ENCODE measurements at regions not wholly inside any gene's neighbourhood (a gene's known extent, or its start where the extent isn't known, plus 50 kb on each side); places are given as distances from the start of the nearest gene placed in this dataset.
"Not testable (repeated sequence)": the region's sequence is repeated elsewhere in the genome, so short reads cannot be mapped to it uniquely, and the experiment has no call there.

GRCh38 chr1:117314951-117315350 lies 52.3 kb upstream of the MAN1A2 start:
- H3K27ac ChIP-seq (replicated peaks in 1 of 4); DNase-seq (ENCODE audit: extremely low spot score); H3K9me3 ChIP-seq; intact Hi-C loops (cut with DNase I); H3K36me3 ChIP-seq; H3K4me3 ChIP-seq; H3K4me1 ChIP-seq; H3K27me3 ChIP-seq: not testable (repeated sequence)
- WGBS, result 81% methylated on average over 2 of the region's 2 CpGs

- TF ChIP-seq POLR2AphosphoS5 (IDR thresholded peaks at IDR 0.05), result no peak
- TF ChIP-seq CTCF (IDR thresholded peaks at IDR 0.05), result no peak
- no peak for TF ChIP-seq EP300 (IDR thresholded peaks at IDR 0.05)
- no peak for TF ChIP-seq POLR2A (IDR thresholded peaks at IDR 0.05; ENCODE audit: low read depth)
- Histone ChIP-seq H3K27ac (replicated peaks in 1 of 4) (no peak overlapping the region), H3K9me3 (no peaks in the 10 kb centered on the region), H3K36me3 (no peaks in the 10 kb centered on the region), H3K4me3 (no peak overlapping the region), H3K27me3 (no peaks in the 10 kb centered on the region), H3K4me1 (no peaks in the 10 kb centered on the region)
- WGBS, result 85% methylated on average over 3 of the region's 3 CpGs
- peak; percentile 83 for DNase-seq (ENCODE audit: extremely low spot score)
- intact Hi-C loops (cut with DNase I), result no loop called here
These were observed 53.7 kb upstream of the MAN1A2 start for GRCh38 chr1:117313555-117313954.

- intact Hi-C loops (cut with DNase I), result no loop called here
- 55% methylated on average over 4 of the region's 4 CpGs for WGBS
- no peaks in the 10 kb centered on the region for H3K36me3 ChIP-seq
These were observed 54.7 kb upstream of the MAN1A2 start for GRCh38 chr1:117312453-117313138.

GRCh38 chr1:117308311-117308916 lies 58.8 kb upstream of the MAN1A2 start:
- Histone ChIP-seq H3K9me3 (no peaks in the 10 kb centered on the region), H3K4me1 (no peaks in the 10 kb centered on the region), H3K27me3 (no peaks in the 10 kb centered on the region), H3K4me3 (no peak overlapping the region), H3K36me3 (no peaks in the 10 kb centered on the region), H3K27ac (replicated peaks in 1 of 4) (no peak overlapping the region)
- intact Hi-C loops (cut with DNase I), result no loop called here
- WGBS, result 56% methylated on average over 3 of the region's 3 CpGs
- no peak for TF ChIP-seq POLR2AphosphoS5 (IDR thresholded peaks at IDR 0.05)
- TF ChIP-seq POLR2A (IDR thresholded peaks at IDR 0.05; ENCODE audit: low read depth), result no peak
- TF ChIP-seq EP300 (IDR thresholded peaks at IDR 0.05), result no peak
- TF ChIP-seq CTCF (IDR thresholded peaks at IDR 0.05), result no peak
- no peak for DNase-seq (ENCODE audit: extremely low spot score)

More at GRCh38 chr1:117312453-117313138, 54.7 kb upstream of the MAN1A2 start:
- TF ChIP-seq POLR2A (IDR thresholded peaks at IDR 0.05; ENCODE audit: low read depth) (no peak), CTCF (IDR thresholded peaks at IDR 0.05) (peak; percentile 27 to 65 (median 37)), POLR2AphosphoS5 (IDR thresholded peaks at IDR 0.05) (no peak)
- no peaks in the 10 kb centered on the region for H3K27me3 ChIP-seq
- no peak for DNase-seq (ENCODE audit: extremely low spot score)
- no peak overlapping the region for H3K27ac ChIP-seq (replicated peaks in 1 of 4)
- H3K4me1 ChIP-seq, result no peaks in the 10 kb centered on the region
- no peaks in the 10 kb centered on the region for H3K9me3 ChIP-seq
- no peak overlapping the region for H3K4me3 ChIP-seq

GRCh38 chr1:117301901-117302300 lies 65.3 kb upstream of the MAN1A2 start:
- 70% methylated on average over 1 of the region's 1 CpG for WGBS
- H3K4me3 ChIP-seq, result no peak overlapping the region
- H3K27me3 ChIP-seq, result no peaks in the 10 kb centered on the region
- no peaks in the 10 kb centered on the region for H3K4me1 ChIP-seq
- DNase-seq (ENCODE audit: extremely low spot score), result no peak
- H3K9me3 ChIP-seq, result no peaks in the 10 kb centered on the region
- intact Hi-C loops (cut with DNase I), result no loop called here
- no peak overlapping the region for H3K27ac ChIP-seq (replicated peaks in 1 of 4)
- no peak for TF ChIP-seq CTCF (IDR thresholded peaks at IDR 0.05)
- no peak for TF ChIP-seq EP300 (IDR thresholded peaks at IDR 0.05)
- TF ChIP-seq POLR2A (IDR thresholded peaks at IDR 0.05; ENCODE audit: low read depth), result no peak
- TF ChIP-seq POLR2AphosphoS5 (IDR thresholded peaks at IDR 0.05), result no peak
- H3K36me3 ChIP-seq, result no peaks in the 10 kb centered on the region

GRCh38 chr1:117300183-117300582 lies 67.1 kb upstream of the MAN1A2 start:
- H3K27ac ChIP-seq (replicated peaks in 1 of 4); H3K9me3 ChIP-seq; H3K4me1 ChIP-seq; intact Hi-C loops (cut with DNase I); H3K4me3 ChIP-seq; H3K27me3 ChIP-seq; DNase-seq (ENCODE audit: extremely low spot score); H3K36me3 ChIP-seq: not testable (repeated sequence)
- 83% methylated on average over 6 of the region's 6 CpGs for WGBS

Measured in esophagus muscularis mucosa (tissue), 4 donors.